T-helper 2 cell treated with Interferon-gamma antibody and Interleukin-4, amounts not matched to agents 5 μg/mL and 100 μg/mL, for 36 hours (primary cell): ENCODE measurements at regions not wholly inside any gene's neighbourhood (a gene's known extent, or its start where the extent isn't known, plus 50 kb on each side); places are given as distances from the start of the nearest gene placed in this dataset.

Experiments used
- DNase-seq: peaks from one replicate; pipeline ENCODE4 v3.0.0; 2021; ENCODE audit warnings: low spot score
- H3K27ac Mint-ChIP-seq: one replicate; pipeline ENCODE4 v1.8.0; 2021; ENCODE audit warnings: mild to moderate bottlenecking, mixed read lengths
- H3K27me3 Mint-ChIP-seq: one replicate; pipeline ENCODE4 v1.8.0; 2021; ENCODE audit warnings: low read depth, mixed read lengths
- H3K36me3 Mint-ChIP-seq: one replicate; pipeline ENCODE4 v1.8.0; 2021; ENCODE audit warnings: low read depth, mixed read lengths
- H3K4me1 Mint-ChIP-seq: one replicate; pipeline ENCODE4 v1.8.0; 2021; ENCODE audit warnings: low read depth, mixed read lengths
- H3K4me3 Mint-ChIP-seq: one replicate; pipeline ENCODE4 v1.8.0; 2022; ENCODE audit warnings: mild to moderate bottlenecking, moderate library complexity, mixed read lengths
- H3K9me3 Mint-ChIP-seq: one replicate; pipeline ENCODE4 v1.8.0; 2021; ENCODE audit warnings: mixed read lengths

DNA sequence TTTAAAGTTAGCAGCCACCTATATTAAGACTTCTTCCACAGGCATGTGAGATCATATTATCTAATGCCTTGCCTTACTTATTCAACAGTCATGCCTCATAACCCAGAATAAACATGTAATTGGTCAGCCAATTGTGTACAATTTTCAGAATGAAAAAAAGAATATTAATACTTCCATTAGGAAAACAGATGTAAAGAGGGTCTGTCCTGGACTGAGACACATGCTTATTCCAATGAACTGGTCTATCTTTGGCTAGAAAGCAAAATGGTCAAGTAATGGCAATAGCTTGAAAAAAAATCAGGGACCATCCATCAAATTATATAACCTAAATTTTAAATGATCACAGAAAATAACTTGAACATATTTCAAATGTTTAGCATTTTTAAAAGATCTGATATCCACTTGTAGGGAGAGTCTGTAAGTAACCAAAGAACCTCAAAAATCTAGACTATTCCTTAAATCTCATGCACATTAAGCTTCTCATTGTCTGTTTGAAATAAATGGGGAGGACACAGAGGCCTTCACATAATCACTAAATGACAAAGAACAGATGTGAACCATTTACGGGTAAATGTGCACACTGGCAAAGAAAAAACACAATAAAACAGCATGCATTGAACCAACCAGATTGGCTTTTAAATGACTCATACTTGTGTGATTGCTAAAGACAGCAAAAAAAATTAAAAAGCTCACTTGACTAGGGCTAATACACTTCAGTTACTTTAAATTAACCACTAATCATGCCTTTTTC, 568.8 kb upstream of the PCDH15 start:
- Mint-ChIP-seq H3K9me3 (peaks cover 9% of the 10 kb centered on the region), H3K27me3 (no peaks in the 10 kb centered on the region), H3K27ac (no peak overlapping the region), H3K36me3 (no peaks in the 10 kb centered on the region), H3K4me3 (no peak overlapping the region), H3K4me1 (no peaks in the 10 kb centered on the region)
- DNase-seq, result no peak

DNA sequence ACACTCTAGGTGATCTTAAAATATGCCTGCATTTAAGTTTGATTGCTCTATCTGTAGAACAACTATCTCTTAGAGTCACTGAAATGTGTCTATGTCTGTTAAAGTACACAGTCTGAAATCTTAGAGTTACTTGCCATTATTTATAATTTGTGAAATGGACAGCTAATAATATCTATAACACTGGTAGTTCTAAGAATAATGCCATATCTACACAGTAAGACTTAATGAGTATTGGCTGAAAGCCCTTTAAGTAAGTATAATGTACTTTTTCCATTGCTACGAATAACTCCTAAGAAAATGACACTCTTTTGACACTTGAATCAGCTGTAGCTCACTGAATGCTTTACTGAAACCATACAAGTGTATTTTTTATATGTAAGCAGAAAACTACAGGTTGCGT, 567.4 kb upstream of the PCDH15 start:
- H3K9me3 Mint-ChIP-seq, result peaks cover 14% of the 10 kb centered on the region
- H3K4me3 Mint-ChIP-seq, result no peak overlapping the region
- no peak for DNase-seq
- H3K36me3 Mint-ChIP-seq, result no peaks in the 10 kb centered on the region
- H3K27me3 Mint-ChIP-seq, result no peaks in the 10 kb centered on the region
- no peak overlapping the region for H3K27ac Mint-ChIP-seq
- no peaks in the 10 kb centered on the region for H3K4me1 Mint-ChIP-seq

DNA sequence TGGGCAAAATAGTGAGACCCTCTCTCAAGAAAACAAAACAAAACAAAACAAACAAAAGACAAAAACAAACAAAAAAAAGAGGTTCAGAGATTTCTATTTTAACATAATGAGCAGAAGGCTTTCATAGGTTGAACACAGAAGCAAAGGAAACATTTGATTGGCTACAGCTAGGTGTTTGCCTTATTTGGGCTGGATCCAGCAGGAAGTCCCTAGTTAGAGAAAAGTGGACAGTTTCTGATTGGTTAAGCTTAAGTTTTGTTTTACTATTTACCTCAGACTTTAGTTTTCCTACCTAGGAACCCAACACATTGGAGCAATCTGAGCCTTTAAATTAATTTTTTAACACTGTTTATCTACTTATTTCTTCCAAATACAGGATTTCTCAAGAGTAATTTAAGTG, 566.5 kb upstream of the PCDH15 start:
- Mint-ChIP-seq H3K27me3 (no peaks in the 10 kb centered on the region), H3K27ac (no peak overlapping the region), H3K4me1 (no peaks in the 10 kb centered on the region), H3K9me3 (peaks cover 12% of the 10 kb centered on the region), H3K4me3 (no peak overlapping the region), H3K36me3 (no peaks in the 10 kb centered on the region)
- no peak for DNase-seq

DNA sequence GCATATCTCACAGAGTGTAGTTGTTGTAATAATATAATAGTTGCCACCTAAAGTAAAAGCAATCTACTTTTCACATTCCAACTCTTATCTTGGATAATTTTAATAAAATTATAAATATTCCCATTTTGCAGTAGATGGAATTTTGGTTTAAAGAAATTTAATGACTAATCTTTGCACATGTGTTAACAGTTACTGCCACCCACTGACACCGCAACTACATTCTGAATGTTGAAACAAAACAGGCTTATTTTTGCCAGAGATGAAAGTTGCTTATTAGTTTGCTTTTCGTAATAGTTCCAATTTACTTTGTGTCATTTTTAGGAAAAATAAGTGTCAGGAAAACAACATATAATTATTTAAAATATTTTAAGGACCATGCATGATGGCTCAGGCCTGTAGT, 557.5 kb upstream of the PCDH15 start:
- H3K4me3 Mint-ChIP-seq, result no peak overlapping the region
- H3K27ac Mint-ChIP-seq, result no peak overlapping the region
- no peaks in the 10 kb centered on the region for H3K36me3 Mint-ChIP-seq
- no peak for DNase-seq
- H3K4me1 Mint-ChIP-seq, result no peaks in the 10 kb centered on the region
- peaks cover 12% of the 10 kb centered on the region for H3K9me3 Mint-ChIP-seq
- no peaks in the 10 kb centered on the region for H3K27me3 Mint-ChIP-seq

DNA sequence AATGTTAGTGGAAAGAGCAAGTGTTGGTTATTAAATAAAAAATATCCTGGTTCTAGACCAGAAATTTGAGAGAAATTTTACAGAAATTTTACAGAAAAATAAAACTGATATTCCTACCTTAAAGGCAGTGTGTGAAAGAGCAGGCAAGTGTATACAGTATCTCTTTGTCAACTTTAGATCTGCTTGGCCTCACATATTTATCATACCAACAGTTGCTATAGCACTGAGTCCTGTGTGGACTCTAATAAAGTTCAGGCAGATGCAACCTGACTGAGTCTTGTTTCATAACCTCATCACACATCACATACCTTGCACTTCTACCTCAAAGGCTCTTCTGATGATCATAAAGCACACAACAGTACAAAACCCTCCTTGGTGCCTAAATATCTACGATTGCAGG, 552.4 kb upstream of the PCDH15 start:
- Mint-ChIP-seq H3K27me3 (no peaks in the 10 kb centered on the region), H3K36me3 (no peaks in the 10 kb centered on the region), H3K4me3 (no peak overlapping the region), H3K9me3 (peaks cover 23% of the 10 kb centered on the region), H3K4me1 (no peaks in the 10 kb centered on the region), H3K27ac (no peak overlapping the region)
- DNase-seq, result no peak

DNA sequence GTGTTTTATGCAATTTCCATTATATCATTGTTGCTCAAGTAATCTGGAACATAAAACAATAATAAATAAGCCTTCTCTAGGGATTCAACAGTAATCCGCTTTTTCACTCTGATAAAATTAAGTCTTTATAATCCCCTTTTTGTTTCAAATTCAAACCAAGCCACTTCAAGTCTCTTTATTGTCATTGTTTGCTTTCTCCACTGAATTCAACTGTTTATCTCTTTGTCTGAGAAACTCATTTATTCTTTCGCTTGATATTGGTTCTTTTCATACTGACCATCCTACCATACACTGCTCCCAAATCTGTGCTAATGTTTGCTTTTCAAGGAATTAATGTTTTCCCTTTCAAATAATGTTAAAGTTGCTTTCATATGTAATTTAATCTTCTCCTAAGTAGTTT, 550.4 kb upstream of the PCDH15 start:
- no peaks in the 10 kb centered on the region for H3K36me3 Mint-ChIP-seq
- DNase-seq, result no peak
- no peaks in the 10 kb centered on the region for H3K4me1 Mint-ChIP-seq
- peaks cover 24% of the 10 kb centered on the region for H3K9me3 Mint-ChIP-seq
- no peak overlapping the region for H3K4me3 Mint-ChIP-seq
- H3K27ac Mint-ChIP-seq, result no peak overlapping the region
- H3K27me3 Mint-ChIP-seq, result no peaks in the 10 kb centered on the region

DNA sequence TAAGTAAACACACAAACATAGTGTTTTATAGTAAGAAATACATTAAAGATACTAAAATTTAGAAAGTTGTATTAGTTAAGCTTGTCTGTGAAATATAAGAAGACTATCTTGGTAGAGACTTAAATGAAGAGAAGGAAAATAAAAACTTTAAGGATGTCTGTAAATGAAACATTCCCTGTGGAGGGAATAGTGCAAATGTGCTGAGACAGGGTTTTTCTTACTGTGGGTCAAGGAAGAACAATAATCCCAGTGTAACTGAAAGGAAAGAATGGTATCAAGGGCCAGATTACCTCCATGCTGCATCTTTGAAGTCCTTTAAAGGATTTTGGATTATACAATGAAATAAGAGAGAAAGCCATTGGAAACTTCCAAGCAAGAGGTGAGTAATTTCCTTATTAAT, 547.5 kb upstream of the PCDH15 start:
- H3K9me3 Mint-ChIP-seq, result peaks cover 22% of the 10 kb centered on the region
- H3K27me3 Mint-ChIP-seq, result no peaks in the 10 kb centered on the region
- H3K36me3 Mint-ChIP-seq, result no peaks in the 10 kb centered on the region
- DNase-seq, result no peak
- no peak overlapping the region for H3K27ac Mint-ChIP-seq
- H3K4me1 Mint-ChIP-seq, result no peaks in the 10 kb centered on the region
- no peak overlapping the region for H3K4me3 Mint-ChIP-seq

DNA sequence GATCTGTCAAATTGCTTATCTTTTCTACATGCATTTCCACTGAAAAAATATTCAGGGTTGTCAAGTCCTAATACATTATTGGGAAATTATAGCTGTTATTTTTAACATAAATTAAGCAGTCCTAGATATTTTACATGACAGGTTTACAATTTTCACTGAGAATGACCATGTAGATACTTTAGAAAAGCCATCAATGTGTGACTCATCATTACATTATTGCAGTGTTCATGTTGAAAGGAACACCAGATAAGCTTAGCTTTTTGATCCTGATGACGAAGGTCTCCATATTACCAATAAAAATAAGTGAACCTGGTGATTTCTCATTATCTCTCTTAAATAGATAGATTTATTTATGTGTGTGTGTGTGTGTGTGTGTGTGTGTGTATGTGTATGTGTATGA, 529.5 kb upstream of the PCDH15 start:
- H3K9me3 Mint-ChIP-seq, result peaks cover 9% of the 10 kb centered on the region
- DNase-seq, result no peak
- no peaks in the 10 kb centered on the region for H3K27me3 Mint-ChIP-seq
- no peak overlapping the region for H3K4me3 Mint-ChIP-seq
- H3K36me3 Mint-ChIP-seq, result no peaks in the 10 kb centered on the region
- no peak overlapping the region for H3K27ac Mint-ChIP-seq
- no peaks in the 10 kb centered on the region for H3K4me1 Mint-ChIP-seq

DNA sequence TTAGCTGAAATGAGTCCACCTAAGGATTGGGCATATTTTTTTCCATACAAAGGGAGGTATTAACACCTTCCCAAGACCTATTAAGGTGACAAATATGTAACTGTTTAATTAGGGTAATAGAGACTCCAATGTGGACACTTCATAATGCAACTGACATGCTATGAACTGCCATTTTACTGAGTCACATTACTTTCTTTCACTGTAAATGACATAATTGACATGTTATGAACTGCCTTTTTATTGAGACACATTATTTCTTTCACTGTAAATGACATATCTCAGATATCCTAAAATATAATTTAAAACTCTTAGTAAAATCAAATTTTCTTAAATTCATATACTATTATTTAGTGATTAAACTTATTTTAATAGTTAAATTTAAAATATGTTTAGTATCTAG, 528.8 kb upstream of the PCDH15 start:
- Mint-ChIP-seq H3K4me3 (no peak overlapping the region), H3K27ac (no peak overlapping the region), H3K4me1 (no peaks in the 10 kb centered on the region), H3K9me3 (peaks cover 8% of the 10 kb centered on the region), H3K36me3 (no peaks in the 10 kb centered on the region), H3K27me3 (no peaks in the 10 kb centered on the region)
- no peak for DNase-seq

DNA sequence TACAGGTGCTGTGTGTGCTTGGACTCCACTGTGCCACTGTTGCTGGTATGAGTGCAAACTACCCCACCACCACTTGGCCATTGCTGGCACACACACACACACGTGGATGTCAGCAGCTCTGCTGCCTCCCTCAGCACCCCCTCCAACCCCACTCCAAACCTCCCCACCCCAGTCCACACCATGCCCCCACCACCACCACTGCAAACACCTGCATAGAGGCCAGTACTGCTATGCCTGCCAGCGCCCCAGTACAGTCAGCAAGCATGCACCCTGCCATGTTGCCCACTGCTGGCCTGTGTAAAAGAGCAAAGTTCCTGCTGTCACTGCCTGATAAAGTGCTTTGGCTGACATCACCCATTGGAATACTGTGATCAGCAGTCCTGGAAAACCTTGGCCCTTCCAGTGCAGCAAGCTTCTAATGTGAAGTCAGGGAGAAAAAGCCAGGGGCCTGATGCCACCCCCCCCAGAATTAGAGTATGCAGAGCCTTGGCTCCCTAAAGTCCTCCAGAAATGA, 519.2 kb upstream of the PCDH15 start:
- Mint-ChIP-seq H3K27ac (no peak overlapping the region), H3K27me3 (no peaks in the 10 kb centered on the region), H3K4me1 (no peaks in the 10 kb centered on the region), H3K9me3 (peaks cover 29% of the 10 kb centered on the region), H3K4me3 (no peak overlapping the region), H3K36me3 (no peaks in the 10 kb centered on the region)
- DNase-seq, result no peak

DNA sequence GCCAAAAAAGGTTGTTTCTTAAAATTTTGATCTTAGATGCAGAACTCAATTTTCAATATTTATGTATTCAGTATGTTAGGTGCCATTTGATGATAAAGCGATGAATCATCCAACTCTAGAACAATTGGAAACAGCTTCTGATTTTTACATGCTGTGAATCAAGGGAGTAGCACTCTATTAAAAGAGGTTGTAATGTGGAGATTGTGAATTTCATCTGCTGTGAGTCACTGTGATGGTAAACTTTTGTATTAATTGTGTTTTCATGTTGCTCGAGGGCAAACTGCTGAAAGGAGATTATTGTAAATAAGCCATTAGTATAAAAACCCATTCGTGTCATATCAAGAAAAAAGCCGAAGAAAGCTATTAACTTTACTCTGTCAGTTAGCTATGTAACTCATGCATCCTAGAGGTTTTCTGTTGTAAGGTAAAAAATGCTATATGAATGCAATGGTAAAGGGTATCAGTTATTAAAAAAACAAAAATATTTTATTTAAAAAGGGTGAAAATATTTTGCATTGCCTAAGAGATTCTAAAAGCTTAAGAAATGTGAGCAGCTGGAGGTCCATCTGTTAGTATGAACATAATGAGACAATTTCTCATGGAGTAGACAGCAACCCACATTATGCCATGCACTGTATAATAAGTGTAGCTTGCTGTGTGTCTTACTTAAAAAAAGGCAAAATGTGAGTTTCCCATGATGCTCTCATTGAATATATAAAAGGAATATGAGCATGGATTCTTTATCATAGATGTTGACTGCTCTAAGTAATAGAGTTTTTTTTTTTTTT, 511.0 kb upstream of the PCDH15 start:
- H3K4me3 Mint-ChIP-seq, result no peak overlapping the region
- no peaks in the 10 kb centered on the region for H3K36me3 Mint-ChIP-seq
- peaks cover 5% of the 10 kb centered on the region for H3K9me3 Mint-ChIP-seq
- H3K27ac Mint-ChIP-seq, result no peak overlapping the region
- no peak for DNase-seq
- H3K4me1 Mint-ChIP-seq, result no peaks in the 10 kb centered on the region
- no peaks in the 10 kb centered on the region for H3K27me3 Mint-ChIP-seq

DNA sequence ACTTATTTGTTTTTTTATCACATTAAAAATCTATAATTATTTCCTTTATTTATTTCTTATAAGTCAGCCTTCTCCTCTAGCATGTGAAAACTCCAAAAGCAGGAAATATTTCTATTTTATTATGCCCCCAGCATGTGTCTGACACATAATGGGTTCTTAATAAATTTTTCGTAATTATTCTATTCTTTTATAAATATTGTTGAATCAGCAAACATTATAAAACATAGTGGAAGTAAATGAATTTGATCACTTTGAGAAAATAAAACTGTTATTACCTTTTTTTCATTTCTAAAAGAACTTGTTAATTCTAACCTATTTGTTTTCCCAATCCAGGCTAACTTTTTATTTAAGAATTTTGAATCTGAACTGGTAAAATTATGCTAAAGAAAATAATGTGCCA, 509.1 kb upstream of the PCDH15 start:
- H3K27me3 Mint-ChIP-seq, result no peaks in the 10 kb centered on the region
- H3K27ac Mint-ChIP-seq, result no peak overlapping the region
- peaks cover 5% of the 10 kb centered on the region for H3K9me3 Mint-ChIP-seq
- no peak overlapping the region for H3K4me3 Mint-ChIP-seq
- H3K4me1 Mint-ChIP-seq, result no peaks in the 10 kb centered on the region
- no peaks in the 10 kb centered on the region for H3K36me3 Mint-ChIP-seq
- no peak for DNase-seq

DNA sequence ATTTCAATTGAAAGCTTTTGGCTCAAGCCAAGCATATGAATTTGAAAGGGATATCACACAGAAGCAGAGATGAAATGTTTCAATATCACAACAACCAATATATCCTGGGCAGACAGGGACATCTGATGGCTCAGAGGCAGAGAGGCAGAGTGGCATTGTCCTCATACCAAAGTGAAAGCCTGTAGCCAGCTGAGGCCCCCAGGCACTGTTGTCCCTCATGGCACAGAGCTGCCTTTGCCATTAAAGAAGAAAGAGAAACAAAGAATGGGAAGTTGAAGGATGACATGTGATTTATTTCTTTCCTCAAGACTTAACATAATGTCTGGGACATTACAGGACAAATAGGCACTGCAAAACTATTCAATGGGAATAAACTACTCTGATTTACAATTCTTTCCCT, 504.3 kb upstream of the PCDH15 start:
- no peaks in the 10 kb centered on the region for H3K4me1 Mint-ChIP-seq
- no peak for DNase-seq
- no peaks in the 10 kb centered on the region for H3K27me3 Mint-ChIP-seq
- H3K27ac Mint-ChIP-seq, result no peak overlapping the region
- H3K4me3 Mint-ChIP-seq, result no peak overlapping the region
- no peaks in the 10 kb centered on the region for H3K9me3 Mint-ChIP-seq
- H3K36me3 Mint-ChIP-seq, result no peaks in the 10 kb centered on the region

DNA sequence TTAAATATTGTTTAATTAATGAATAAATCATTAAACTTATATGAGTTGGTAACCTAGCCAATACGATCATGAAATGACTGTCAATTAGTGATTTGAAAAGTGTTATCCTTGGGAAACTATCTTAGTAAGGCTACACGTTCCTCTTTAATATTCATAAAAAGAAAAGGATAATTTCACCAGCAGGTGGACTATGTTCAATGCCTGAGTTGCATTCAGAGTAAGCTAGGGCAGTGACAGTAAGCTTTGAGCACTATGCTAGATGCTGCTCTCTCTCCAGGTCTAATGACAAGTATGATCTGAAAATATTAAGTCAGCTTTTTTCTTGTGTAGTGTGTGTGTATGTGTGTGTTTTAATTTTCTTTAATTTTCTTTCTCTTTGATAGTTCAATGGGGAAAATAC, 486.3 kb upstream of the PCDH15 start:
- no peak for DNase-seq
- Mint-ChIP-seq H3K9me3 (peaks cover 20% of the 10 kb centered on the region), H3K27ac (no peak overlapping the region), H3K27me3 (no peaks in the 10 kb centered on the region), H3K4me3 (no peak overlapping the region), H3K4me1 (no peaks in the 10 kb centered on the region), H3K36me3 (no peaks in the 10 kb centered on the region)
